Stimulated activated CD8-positive, alpha-beta memory T cell treated with anti-CD3 and anti-CD28 coated beads, Interleukin-15, amount 100 ng/mL, for 24 hours (primary cell): ENCODE measurements at regions not wholly inside any gene's neighbourhood (a gene's known extent, or its start where the extent isn't known, plus 50 kb on each side); places are given as distances from the start of the nearest gene placed in this dataset.

ENCODE experiments used
- DNase-seq: peaks from one replicate; pipeline ENCODE4 v3.0.0-alpha.2; 2020; ENCODE audit warnings: low read depth

GRCh38 chr22:48098243-48098920 lies 1335.9 kb downstream of the TBC1D22A start:
- no peak for DNase-seq

GRCh38 chr22:48097723-48098122 lies 1335.3 kb downstream of the TBC1D22A start:
- DNase-seq: no peak

GRCh38 chr22:48096851-48097665 lies 1334.6 kb downstream of the TBC1D22A start:
- DNase-seq: no peak

- no peak for DNase-seq
These were observed 1334.0 kb downstream of the TBC1D22A start for GRCh38 chr22:48096411-48096810.

GRCh38 chr22:48093981-48094380 lies 1331.5 kb downstream of the TBC1D22A start:
- DNase-seq: no peak

- no peak for DNase-seq
These were observed 1330.4 kb downstream of the TBC1D22A start for GRCh38 chr22:48092866-48093265.

- no peak for DNase-seq
These were observed 1329.3 kb downstream of the TBC1D22A start for GRCh38 chr22:48091656-48092223.

- DNase-seq: no peak
These were observed 1328.7 kb downstream of the TBC1D22A start for GRCh38 chr22:48091060-48091650.

GRCh38 chr22:48090332-48090672 lies 1327.9 kb downstream of the TBC1D22A start:
- DNase-seq: no peak

GRCh38 chr22:48089601-48090331 lies 1327.3 kb downstream of the TBC1D22A start:
- no peak for DNase-seq

- DNase-seq: no peak
These were observed 1326.6 kb downstream of the TBC1D22A start for GRCh38 chr22:48088926-48089536.

- DNase-seq: no peak
These were observed 1325.8 kb downstream of the TBC1D22A start for GRCh38 chr22:48088251-48088650.

GRCh38 chr22:48085901-48086645 lies 1323.6 kb downstream of the TBC1D22A start:
- no peak for DNase-seq

- no peak for DNase-seq
These were observed 1322.2 kb downstream of the TBC1D22A start for GRCh38 chr22:48084729-48085050.

- DNase-seq: no peak
These were observed 1321.7 kb downstream of the TBC1D22A start for GRCh38 chr22:48084041-48084728.

- DNase-seq: no peak
These were observed 1321.1 kb downstream of the TBC1D22A start for GRCh38 chr22:48083502-48083901.

GRCh38 chr22:48082284-48082683 lies 1319.8 kb downstream of the TBC1D22A start:
- no peak for DNase-seq

GRCh38 chr22:48081281-48081680 lies 1318.8 kb downstream of the TBC1D22A start:
- DNase-seq: no peak

GRCh38 chr22:48080316-48081165 lies 1318.1 kb downstream of the TBC1D22A start:
- DNase-seq: no peak
